T-helper 2 cell treated with Interferon-gamma antibody and Interleukin-4, amounts not matched to agents 100 ng/mL and 5 ng/mL, for 36 hours (primary cell): ENCODE measurements at regions not wholly inside any gene's neighbourhood (a gene's known extent, or its start where the extent isn't known, plus 50 kb on each side); places are given as distances from the start of the nearest gene placed in this dataset.

ENCODE experiments used
- intact Hi-C: fragments of 100-400 bp; cut with micrococcal nuclease; formaldehyde crosslinking; loops from one replicate; pipeline ENCODE4 v1.15.1; 2023

GRCh38 chr21:24290151-24290833, 1317.0 kb downstream of the MRPL39 start:
- intact Hi-C loops: no loop called here

DNA sequence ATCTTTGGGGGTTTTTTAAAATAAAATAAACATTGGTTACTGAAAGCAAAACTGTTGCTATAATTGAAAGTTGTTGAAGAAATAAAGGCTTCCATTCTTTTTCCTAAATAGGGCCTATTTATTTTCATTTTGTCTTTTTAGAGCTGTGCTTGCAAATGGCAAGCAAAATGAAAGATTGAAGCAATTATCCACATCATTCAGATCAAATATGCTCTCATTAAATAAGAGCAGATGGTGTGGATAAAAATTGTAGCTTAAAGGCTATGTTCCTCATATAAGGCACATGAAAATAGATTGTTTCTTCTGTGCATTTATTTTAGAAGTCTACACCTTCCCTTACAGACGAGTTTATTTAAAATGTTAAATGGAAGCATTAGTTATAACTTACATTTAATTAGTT, 1317.7 kb downstream of the MRPL39 start:
- intact Hi-C loops: no loop called here

- intact Hi-C loops: no loop called here
These were observed 1326.7 kb downstream of the MRPL39 start for GRCh38 chr21:24280596-24280995.

DNA sequence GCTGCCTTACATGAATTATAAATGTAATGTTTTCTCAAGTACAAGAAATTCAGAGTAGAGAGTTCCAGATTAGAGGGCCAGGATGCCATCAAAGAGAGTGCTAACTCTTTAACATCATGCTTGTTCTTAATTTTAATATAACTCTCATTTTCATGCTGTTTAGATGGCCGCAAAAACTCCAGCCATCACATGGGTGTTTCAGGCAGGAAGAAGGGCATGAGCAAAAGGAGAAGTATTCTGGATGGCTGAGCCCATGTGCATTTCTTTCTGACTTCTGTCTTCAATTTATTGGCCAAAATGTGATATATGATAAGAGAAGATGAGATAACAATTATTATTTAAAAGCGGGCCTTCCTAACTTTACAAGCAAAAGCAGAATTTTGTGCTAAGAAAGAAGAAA, 1328.6 kb downstream of the MRPL39 start:
- intact Hi-C loops: no loop called here

GRCh38 chr21:24276204-24276603, 1331.1 kb downstream of the MRPL39 start:
- intact Hi-C loops: no loop called here

DNA sequence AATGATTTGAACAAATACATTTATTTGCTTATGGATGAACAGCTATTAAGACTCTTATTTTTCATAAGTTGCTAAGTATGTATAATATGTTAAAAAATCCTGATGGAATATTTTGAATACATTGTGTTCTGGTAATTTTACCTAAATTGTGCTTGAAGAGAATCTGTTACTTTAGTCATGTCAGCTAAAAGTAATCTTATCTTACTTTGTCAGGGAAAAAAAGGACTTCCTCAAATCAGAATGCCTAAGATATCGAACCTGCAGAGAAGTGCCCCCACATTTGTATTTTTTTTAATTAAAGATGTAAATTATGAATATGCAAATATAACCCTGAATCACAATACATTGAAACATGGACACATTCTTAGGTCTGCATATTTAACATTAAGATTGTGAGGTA, 1331.7 kb downstream of the MRPL39 start:
- intact Hi-C loops: no loop called here

DNA sequence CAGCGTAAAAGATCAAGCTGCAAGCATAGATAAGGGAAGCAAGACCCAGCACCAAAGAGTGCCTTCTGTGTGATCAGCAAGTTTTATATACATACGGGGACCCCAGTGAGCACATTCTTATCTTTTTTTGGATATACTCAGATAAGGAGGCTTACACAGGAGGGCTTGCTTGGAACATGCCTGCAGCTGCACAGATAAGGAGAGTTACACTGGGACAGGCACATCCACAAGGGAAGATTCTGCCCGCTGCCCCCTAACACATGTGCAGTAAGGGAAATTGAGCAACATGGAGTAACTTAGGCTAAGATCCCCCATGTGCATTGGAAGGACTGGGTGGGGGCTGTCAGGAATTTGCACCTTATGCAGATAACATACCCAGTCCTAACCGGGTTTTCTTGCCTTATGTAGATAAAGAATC, 1334.8 kb downstream of the MRPL39 start:
- intact Hi-C loops: no loop called here

- intact Hi-C loops: no loop called here
These were observed 1341.3 kb downstream of the MRPL39 start for GRCh38 chr21:24265987-24266386.

DNA sequence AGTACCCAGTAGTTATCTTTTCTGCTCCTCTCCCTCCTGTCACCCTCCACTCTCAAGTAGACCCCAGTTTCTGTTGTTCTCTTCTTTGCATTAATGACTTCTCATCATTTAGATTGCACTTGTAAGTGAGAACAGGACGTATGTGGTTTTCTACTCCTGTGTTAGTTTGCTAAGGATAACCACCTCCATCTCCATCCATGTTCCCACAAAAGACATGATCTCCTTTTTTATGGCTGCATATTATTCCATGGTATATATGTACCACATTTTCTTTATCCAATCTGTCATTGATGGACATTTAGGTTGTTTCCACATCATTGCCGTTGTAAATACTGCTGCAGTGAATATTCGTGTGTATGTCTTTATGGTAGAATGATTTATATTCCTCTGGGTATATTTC, 1346.5 kb downstream of the MRPL39 start:
- intact Hi-C loops: no loop called here

- intact Hi-C loops: no loop called here
These were observed 1348.0 kb downstream of the MRPL39 start for GRCh38 chr21:24259241-24259640.

- intact Hi-C loops: no loop called here
These were observed 1351.7 kb downstream of the MRPL39 start for GRCh38 chr21:24255591-24255990.

- intact Hi-C loops: no loop called here
These were observed 1381.8 kb downstream of the MRPL39 start for GRCh38 chr21:24225431-24225830.

DNA sequence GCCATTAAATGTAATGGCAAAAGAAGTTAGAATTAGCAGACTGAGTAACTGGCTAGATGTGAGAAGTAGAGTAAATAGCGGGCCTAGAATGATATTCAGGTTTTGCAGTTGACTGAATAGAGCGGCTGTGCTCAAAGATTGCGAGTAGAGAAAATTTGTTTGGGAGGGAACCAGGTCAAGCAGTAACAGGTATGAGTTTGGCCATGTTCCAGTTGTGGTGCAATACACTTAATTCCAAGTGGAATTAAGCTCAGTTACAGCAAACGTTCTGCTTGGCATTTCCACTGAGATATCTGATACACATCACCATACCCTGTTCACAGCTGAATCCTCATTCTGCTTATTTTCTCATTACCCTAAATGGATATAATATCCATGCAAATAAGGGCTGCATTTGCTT, 1382.9 kb downstream of the MRPL39 start:
- intact Hi-C loops: no loop called here

DNA sequence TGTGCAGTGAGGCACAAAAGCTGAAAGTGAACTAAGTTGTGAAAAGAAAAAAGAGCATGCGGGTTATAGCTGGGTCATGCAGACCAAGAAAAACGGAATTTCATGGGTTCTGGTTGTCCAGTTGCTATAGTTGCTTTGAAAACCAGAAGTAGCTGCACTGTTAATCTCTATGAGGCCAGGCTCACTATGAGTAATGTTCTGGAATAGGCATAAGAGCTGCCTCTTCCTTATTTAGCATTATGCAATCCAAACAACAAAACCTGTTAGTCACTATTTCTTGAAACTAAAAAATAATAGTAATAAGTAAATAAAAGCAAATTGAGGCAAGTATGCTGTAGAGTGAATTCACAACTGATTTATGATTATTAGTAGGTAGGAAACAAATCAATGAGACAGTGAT, 1383.7 kb downstream of the MRPL39 start:
- intact Hi-C loops: no loop called here

DNA sequence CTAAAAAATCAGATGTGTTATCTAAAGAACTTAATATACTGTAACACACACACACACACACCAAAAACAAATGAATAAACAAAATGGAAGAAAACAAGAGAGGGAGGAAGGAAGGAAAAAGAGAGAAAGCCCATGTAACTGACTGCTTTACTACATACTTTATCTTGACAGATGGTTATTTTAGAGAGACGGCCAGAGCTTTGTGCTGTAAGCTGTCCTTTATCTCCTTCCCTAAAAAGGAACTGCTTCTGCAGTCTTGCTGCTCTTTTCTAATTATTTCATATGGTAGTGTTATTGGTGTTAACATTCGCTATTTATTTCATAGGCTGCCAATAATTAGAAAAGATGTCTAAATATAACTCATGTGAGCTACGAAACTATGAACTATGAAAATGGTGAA, 1384.6 kb downstream of the MRPL39 start:
- intact Hi-C loops: no loop called here

GRCh38 chr21:24220446-24220845, 1386.8 kb downstream of the MRPL39 start:
- intact Hi-C loops: no loop called here

DNA sequence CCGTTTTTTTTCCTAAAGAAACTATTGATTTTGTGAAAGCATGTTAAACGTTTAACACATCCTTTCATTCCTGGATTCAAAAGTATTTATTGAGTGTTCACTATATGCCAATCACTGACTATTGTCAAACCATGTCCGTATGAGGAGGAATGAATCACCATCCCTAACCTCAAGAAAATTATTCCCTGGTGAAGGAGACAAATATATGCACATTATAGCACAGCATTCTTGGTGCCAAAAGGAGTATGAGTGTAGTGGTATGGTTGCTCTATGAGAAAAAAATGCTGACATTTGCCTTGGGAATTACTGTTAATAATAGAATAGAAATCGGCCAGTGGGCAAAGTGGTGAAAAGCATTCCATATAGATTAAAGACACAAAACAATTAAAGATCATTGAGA, 1390.1 kb downstream of the MRPL39 start:
- intact Hi-C loops: no loop called here

DNA sequence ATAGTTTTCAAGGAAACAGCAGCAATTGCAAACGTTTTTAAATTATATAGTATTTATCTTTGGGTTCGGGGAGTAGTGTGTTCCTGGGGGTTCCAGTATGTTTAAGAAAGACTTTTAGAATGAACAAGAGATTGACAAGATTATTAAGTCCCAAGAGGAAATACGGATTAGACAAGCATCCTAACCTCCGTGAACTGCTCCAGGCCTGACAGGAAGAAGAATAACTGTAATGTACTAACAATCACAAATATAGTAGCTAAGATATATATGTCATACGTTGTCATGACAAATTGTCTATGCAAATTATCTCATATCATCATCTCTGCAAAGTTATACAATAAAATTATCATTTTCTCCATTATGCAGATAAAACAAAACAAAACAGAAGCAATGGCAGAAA, 1397.2 kb downstream of the MRPL39 start:
- intact Hi-C loops: no loop called here

- intact Hi-C loops: no loop called here
These were observed 1398.6 kb downstream of the MRPL39 start for GRCh38 chr21:24208562-24209260.

DNA sequence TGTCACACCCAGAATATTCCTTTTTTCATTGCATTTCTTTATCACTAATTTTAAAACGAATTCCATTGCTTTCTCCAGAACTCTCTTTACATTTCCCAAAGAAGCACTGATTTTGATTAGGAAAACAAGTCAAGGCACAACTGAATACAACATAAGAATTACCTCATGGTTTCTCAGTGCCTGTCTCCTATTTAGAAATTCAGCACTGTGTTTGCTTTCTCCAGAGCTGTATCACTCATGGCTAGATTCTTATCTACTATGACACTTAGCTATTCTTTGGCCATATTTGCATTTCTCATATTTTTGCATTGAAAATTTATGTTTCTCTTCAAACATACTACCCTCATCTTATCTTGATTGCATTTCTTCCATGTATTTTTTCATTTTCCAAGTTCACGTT, 1402.0 kb downstream of the MRPL39 start:
- intact Hi-C loops: no loop called here

DNA sequence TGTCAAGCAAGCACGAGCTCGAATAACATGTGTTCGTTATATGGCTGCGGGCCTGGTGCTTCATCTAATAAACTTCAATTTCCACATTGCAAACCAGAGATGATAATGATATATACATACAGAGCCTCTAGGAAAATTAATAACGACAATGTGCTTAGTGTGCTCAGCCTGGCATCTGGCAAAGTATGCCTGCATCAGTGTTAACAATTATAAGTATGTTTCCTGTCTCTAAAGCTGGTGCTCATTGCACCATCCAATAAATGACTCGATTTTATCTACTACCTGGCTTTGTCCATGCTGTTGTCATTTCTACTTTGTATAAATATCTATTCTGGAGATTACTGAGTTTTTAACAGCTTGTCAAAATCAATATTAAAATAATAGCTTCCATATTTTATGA, 1402.6 kb downstream of the MRPL39 start:
- intact Hi-C loops: no loop called here

- intact Hi-C loops: no loop called here
These were observed 1407.2 kb downstream of the MRPL39 start for GRCh38 chr21:24200052-24200451.

DNA sequence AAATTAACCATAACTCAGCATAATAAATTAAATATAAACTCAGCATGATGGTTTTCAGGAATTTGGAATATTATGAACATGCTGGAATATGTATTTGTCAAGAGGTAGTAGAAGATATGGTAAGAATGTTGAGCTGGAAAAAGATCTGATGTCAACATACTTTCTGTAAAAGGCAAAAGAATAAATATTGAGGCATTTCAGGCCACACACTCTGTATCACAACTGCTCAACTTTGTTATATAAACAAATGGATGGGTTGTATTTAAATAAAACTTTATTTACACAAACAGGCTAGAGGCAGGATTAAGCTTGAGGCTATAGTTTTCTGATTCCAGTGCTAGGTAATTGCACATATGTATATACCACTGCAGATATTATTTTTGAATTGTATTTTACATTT, 1409.4 kb downstream of the MRPL39 start:
- intact Hi-C loops: no loop called here
